WTC11 (cell line): ENCODE measurements at regions not wholly inside any gene's neighbourhood (a gene's known extent, or its start where the extent isn't known, plus 50 kb on each side); places are given as distances from the start of the nearest gene placed in this dataset.

ENCODE experiments used
- ATAC-seq: fragments of 200-7000 bp; cut with Tn5 transposase; 2 replicates; pipeline ENCODE4 v1.10.0; 2021; ENCODE audit warnings: mild to moderate bottlenecking, moderate library complexity
- CTCF ChIA-PET: fragments of 300-600 bp; sonication (Branson Sonifier 250); formaldehyde crosslinking; loops from one replicate; lab custom pipeline; 2021; ENCODE audit warnings: antibody characterized with exemption; lab: Charles Lee
- POLR2A ChIA-PET: fragments of 350-600 bp; sonication (Branson Sonifier 250); formaldehyde crosslinking; loops from one replicate; lab custom pipeline; 2021; ENCODE audit warnings: antibody characterized with exemption; lab: Charles Lee
- DNase-seq: peaks from one replicate; pipeline ENCODE4 v3.0.0; 2021; ENCODE audit warnings: low spot score
- H3K27ac Mint-ChIP-seq: 2 replicates; pipeline ENCODE4 v1.8.0; 2021; ENCODE audit warnings: mixed read lengths
- H3K27me3 Mint-ChIP-seq: 2 replicates; pipeline ENCODE4 v1.8.0; 2021; ENCODE audit warnings: low read depth, mild to moderate bottlenecking, moderate library complexity, mixed read lengths
- H3K36me3 Mint-ChIP-seq: 2 replicates; pipeline ENCODE4 v1.8.0; 2021; ENCODE audit warnings: mixed read lengths
- H3K4me1 Mint-ChIP-seq: 2 replicates; pipeline ENCODE4 v1.8.0; 2022; ENCODE audit warnings: mixed read lengths
- H3K4me3 Mint-ChIP-seq: 2 replicates; pipeline ENCODE4 v1.8.0; 2021; ENCODE audit warnings: mild to moderate bottlenecking, moderate library complexity, mixed read lengths
- H3K9me3 Mint-ChIP-seq: 2 replicates; pipeline ENCODE4 v1.8.0; 2021; ENCODE audit warnings: mixed read lengths
- CREM ChIP-seq: sonication (generic); formaldehyde crosslinking; IDR thresholded peaks from 2 replicates; pipeline ENCODE4 v1.8.1; 2022; ENCODE audit warnings: mild to moderate bottlenecking, missing genetic modification reagents, moderate library complexity
- JUN ChIP-seq: sonication (generic); formaldehyde crosslinking; IDR thresholded peaks from 2 replicates; pipeline ENCODE4 v1.8.0; 2023; ENCODE audit warnings: mild to moderate bottlenecking, missing genetic modification reagents
- KAT7 ChIP-seq: sonication (generic); formaldehyde crosslinking; IDR thresholded peaks from 2 replicates; pipeline ENCODE4 v1.8.1; 2023; ENCODE audit warnings: missing genetic modification reagents, mild to moderate bottlenecking, borderline replicate concordance
- SP1 ChIP-seq: sonication (generic); formaldehyde crosslinking; conservative IDR thresholded peaks from 2 replicates; pipeline ENCODE4 v1.8.1; 2022; ENCODE audit warnings: missing genetic modification reagents
- ZBTB21 ChIP-seq: sonication (generic); formaldehyde crosslinking; IDR thresholded peaks from 2 replicates; pipeline ENCODE4 v1.8.1; 2023; ENCODE audit warnings: mild to moderate bottlenecking, missing genetic modification reagents, borderline replicate concordance
- ZNF317 ChIP-seq: sonication (generic); formaldehyde crosslinking; IDR thresholded peaks from 2 replicates; pipeline ENCODE4 v1.8.1; 2023; ENCODE audit warnings: low read depth, mild to moderate bottlenecking, moderate library complexity, missing genetic modification reagents, borderline replicate concordance
- ZNF416 ChIP-seq: fragments of 250-450 bp; sonication (Bioruptor Pico); IDR thresholded peaks from 2 replicates; pipeline ENCODE4 v1.9.0; 2021; ENCODE audit warnings: mild to moderate bottlenecking, inconsistent platforms
- TF ChIP-seq, protein P1 (sequence below): sonication (generic); formaldehyde crosslinking; IDR thresholded peaks from 2 replicates; pipeline ENCODE4 v1.8.0; 2022; ENCODE audit warnings: missing genetic modification reagents
- TF ChIP-seq, protein P2 (sequence below): sonication (generic); formaldehyde crosslinking; IDR thresholded peaks from 2 replicates; pipeline ENCODE4 v1.8.0; 2023; ENCODE audit warnings: mild to moderate bottlenecking, missing genetic modification reagents
- TF ChIP-seq, protein P3 (sequence below): fragments of 250-450 bp; sonication (Bioruptor Pico); conservative IDR thresholded peaks from 2 replicates; pipeline ENCODE4 v1.9.0; 2021; ENCODE audit warnings: mild to moderate bottlenecking
- TF ChIP-seq, protein P4 (sequence below): sonication (generic); formaldehyde crosslinking; IDR thresholded peaks from 2 replicates; pipeline ENCODE4 v1.8.1; 2023; ENCODE audit warnings: mild to moderate bottlenecking, missing genetic modification reagents, moderate library complexity
- TF ChIP-seq, protein P5 (sequence below): fragments of 250-450 bp; sonication (Bioruptor Pico); IDR thresholded peaks from 2 replicates; pipeline ENCODE4 v1.9.0; 2021; ENCODE audit warnings: mild to moderate bottlenecking
- TF ChIP-seq, protein P6 (sequence below): sonication (generic); formaldehyde crosslinking; IDR thresholded peaks from 2 replicates; pipeline ENCODE4 v1.8.1; 2023; ENCODE audit warnings: mild to moderate bottlenecking, missing genetic modification reagents
- TF ChIP-seq, protein P7 (sequence below): sonication (generic); formaldehyde crosslinking; IDR thresholded peaks from 2 replicates; pipeline ENCODE4 v1.8.0; 2022; ENCODE audit warnings: mild to moderate bottlenecking, missing genetic modification reagents

DNA sequence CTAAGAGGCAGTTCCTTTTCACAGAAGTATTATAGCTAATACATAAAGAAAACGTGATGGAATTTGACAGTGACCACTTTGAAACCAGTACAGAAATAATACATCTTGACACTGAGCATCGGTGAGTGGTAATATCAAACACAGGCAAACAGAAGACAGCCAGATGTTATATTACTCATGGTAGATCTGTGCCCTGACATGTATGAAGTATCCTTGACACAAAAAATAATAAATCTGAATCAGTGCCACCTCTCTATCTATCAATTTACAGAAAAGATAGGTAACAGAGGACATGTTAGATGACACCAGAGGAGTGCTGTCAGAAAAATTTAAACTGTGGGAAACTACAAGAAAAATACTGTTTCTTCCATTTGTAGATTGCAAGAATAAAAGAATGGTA is 217.4 kb upstream of the POT1 start:
- POLR2A ChIA-PET = no interaction called here
- DNase-seq (no peak), ATAC-seq (no peak)
- Mint-ChIP-seq H3K27me3 (no peaks in the 10 kb centered on the region; the same call in 1 of the 2 replicates), H3K27ac (no peak overlapping the region), H3K36me3 (no peaks in the 10 kb centered on the region), H3K4me3 (no peak overlapping the region), H3K4me1 (no peaks in the 10 kb centered on the region)
- CTCF ChIA-PET = no interaction called here
- no peak for TF ChIP-seq KAT7 (CRISPR knock-in tag)
- no peak for TF ChIP-seq ZNF317 (CRISPR knock-in tag)
- TF ChIP-seq, protein P1, sequence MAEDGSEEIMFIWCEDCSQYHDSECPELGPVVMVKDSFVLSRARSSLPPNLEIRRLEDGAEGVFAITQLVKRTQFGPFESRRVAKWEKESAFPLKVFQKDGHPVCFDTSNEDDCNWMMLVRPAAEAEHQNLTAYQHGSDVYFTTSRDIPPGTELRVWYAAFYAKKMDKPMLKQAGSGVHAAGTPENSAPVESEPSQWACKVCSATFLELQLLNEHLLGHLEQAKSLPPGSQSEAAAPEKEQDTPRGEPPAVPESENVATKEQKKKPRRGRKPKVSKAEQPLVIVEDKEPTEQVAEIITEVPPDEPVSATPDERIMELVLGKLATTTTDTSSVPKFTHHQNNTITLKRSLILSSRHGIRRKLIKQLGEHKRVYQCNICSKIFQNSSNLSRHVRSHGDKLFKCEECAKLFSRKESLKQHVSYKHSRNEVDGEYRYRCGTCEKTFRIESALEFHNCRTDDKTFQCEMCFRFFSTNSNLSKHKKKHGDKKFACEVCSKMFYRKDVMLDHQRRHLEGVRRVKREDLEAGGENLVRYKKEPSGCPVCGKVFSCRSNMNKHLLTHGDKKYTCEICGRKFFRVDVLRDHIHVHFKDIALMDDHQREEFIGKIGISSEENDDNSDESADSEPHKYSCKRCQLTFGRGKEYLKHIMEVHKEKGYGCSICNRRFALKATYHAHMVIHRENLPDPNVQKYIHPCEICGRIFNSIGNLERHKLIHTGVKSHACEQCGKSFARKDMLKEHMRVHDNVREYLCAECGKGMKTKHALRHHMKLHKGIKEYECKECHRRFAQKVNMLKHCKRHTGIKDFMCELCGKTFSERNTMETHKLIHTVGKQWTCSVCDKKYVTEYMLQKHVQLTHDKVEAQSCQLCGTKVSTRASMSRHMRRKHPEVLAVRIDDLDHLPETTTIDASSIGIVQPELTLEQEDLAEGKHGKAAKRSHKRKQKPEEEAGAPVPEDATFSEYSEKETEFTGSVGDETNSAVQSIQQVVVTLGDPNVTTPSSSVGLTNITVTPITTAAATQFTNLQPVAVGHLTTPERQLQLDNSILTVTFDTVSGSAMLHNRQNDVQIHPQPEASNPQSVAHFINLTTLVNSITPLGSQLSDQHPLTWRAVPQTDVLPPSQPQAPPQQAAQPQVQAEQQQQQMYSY (CRISPR knock-in tag) = no peak
- TF ChIP-seq, protein P2, sequence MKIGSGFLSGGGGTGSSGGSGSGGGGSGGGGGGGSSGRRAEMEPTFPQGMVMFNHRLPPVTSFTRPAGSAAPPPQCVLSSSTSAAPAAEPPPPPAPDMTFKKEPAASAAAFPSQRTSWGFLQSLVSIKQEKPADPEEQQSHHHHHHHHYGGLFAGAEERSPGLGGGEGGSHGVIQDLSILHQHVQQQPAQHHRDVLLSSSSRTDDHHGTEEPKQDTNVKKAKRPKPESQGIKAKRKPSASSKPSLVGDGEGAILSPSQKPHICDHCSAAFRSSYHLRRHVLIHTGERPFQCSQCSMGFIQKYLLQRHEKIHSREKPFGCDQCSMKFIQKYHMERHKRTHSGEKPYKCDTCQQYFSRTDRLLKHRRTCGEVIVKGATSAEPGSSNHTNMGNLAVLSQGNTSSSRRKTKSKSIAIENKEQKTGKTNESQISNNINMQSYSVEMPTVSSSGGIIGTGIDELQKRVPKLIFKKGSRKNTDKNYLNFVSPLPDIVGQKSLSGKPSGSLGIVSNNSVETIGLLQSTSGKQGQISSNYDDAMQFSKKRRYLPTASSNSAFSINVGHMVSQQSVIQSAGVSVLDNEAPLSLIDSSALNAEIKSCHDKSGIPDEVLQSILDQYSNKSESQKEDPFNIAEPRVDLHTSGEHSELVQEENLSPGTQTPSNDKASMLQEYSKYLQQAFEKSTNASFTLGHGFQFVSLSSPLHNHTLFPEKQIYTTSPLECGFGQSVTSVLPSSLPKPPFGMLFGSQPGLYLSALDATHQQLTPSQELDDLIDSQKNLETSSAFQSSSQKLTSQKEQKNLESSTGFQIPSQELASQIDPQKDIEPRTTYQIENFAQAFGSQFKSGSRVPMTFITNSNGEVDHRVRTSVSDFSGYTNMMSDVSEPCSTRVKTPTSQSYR (CRISPR knock-in tag) = no peak
- no peak for TF ChIP-seq ZBTB21 (CRISPR knock-in tag)
- TF ChIP-seq JUN (CRISPR knock-in tag) = no peak
- no peak for TF ChIP-seq ZNF416 (CRISPR knock-in tag)
- TF ChIP-seq CREM (CRISPR knock-in tag) = no peak
- no peak for TF ChIP-seq SP1
- TF ChIP-seq, protein P3, sequence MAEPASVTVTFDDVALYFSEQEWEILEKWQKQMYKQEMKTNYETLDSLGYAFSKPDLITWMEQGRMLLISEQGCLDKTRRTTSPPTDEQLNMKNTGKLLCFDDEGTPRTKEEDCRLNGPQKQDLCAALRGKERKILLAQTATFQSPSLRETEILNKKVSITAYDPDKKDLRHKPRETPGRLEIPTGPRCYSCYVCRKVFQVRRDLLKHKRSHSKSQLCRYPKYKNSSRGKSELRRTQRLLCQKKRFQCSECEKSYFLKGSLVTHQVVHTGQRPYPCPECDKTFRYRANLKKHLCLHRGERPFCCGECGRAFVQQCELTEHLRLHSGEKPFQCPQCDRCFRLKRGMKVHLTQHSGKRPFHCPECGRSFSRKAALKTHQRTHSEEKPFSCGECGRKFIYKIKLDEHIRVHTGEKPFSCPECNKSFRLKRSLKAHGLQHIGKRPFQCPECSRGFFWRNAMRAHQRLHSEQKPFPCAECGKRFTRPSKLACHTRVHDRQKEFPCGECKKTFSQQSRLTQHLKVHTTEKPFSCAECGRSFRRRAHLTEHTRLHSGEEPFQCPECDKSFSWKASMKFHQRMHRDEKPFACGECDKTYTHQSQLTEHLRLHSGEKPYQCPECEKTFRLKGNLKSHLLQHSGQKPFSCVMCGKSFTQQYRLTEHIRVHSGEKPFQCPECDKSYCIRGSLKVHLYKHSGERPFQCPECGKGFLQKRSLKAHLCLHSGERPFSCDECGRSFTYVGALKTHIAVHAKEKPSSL (CRISPR knock-in tag) = no peak
- TF ChIP-seq, protein P4, sequence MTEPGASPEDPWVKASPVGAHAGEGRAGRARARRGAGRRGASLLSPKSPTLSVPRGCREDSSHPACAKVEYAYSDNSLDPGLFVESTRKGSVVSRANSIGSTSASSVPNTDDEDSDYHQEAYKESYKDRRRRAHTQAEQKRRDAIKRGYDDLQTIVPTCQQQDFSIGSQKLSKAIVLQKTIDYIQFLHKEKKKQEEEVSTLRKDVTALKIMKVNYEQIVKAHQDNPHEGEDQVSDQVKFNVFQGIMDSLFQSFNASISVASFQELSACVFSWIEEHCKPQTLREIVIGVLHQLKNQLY (CRISPR knock-in tag) = no peak
- TF ChIP-seq, protein P5, sequence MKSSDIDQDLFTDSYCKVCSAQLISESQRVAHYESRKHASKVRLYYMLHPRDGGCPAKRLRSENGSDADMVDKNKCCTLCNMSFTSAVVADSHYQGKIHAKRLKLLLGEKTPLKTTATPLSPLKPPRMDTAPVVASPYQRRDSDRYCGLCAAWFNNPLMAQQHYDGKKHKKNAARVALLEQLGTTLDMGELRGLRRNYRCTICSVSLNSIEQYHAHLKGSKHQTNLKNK (CRISPR knock-in tag) = no peak
- TF ChIP-seq, protein P6, sequence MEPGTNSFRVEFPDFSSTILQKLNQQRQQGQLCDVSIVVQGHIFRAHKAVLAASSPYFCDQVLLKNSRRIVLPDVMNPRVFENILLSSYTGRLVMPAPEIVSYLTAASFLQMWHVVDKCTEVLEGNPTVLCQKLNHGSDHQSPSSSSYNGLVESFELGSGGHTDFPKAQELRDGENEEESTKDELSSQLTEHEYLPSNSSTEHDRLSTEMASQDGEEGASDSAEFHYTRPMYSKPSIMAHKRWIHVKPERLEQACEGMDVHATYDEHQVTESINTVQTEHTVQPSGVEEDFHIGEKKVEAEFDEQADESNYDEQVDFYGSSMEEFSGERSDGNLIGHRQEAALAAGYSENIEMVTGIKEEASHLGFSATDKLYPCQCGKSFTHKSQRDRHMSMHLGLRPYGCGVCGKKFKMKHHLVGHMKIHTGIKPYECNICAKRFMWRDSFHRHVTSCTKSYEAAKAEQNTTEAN = no peak
- TF ChIP-seq, protein P7, sequence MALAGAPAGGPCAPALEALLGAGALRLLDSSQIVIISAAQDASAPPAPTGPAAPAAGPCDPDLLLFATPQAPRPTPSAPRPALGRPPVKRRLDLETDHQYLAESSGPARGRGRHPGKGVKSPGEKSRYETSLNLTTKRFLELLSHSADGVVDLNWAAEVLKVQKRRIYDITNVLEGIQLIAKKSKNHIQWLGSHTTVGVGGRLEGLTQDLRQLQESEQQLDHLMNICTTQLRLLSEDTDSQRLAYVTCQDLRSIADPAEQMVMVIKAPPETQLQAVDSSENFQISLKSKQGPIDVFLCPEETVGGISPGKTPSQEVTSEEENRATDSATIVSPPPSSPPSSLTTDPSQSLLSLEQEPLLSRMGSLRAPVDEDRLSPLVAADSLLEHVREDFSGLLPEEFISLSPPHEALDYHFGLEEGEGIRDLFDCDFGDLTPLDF (CRISPR knock-in tag) = no peak
- TF ChIP-seq, all 79 proteins: peak for 0
- H3K9me3 Mint-ChIP-seq = no peaks in the 10 kb centered on the region
